ENCODE measurements at regions not wholly inside any gene's neighbourhood (a gene's known extent, or its start where the extent isn't known, plus 50 kb on each side); places are given as distances from the start of the nearest gene placed in this dataset.

GRCh38 chr13:71089056-71089455, 777.9 kb downstream of the DACH1 start:
- no peak overlapping the region for H3K27ac ChIP-seq
- TF ChIP-seq CTCF (IDR thresholded peaks at IDR 0.05) (no peak), ZFX (IDR thresholded peaks at IDR 0.05; ENCODE audit: borderline replicate concordance) (no peak)

DNA sequence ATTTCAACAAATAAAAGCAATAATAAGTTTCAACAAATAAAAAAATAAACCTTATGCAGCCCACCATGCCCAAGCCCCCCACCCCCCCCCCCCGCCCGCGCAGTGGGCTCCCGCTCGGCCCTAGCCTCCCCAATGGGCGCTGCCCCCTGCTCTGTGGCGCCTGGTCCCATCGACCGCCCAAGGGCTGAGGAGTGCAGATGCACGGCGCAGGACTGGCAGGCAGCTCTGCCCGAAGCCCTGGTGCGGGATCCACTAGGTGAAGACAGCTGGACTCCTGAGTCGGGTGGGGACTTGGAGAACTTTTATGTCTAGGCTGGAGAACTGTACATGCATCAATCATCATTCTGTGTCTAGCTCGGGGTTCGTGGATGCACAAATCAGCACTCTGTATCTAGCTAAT, 779.6 kb downstream of the DACH1 start:
- TF ChIP-seq CTCF (IDR thresholded peaks at IDR 0.05) (no peak), ZFX (IDR thresholded peaks at IDR 0.05; ENCODE audit: borderline replicate concordance) (no peak)
- no peak overlapping the region for H3K27ac ChIP-seq

- TF ChIP-seq ZFX (IDR thresholded peaks at IDR 0.05; ENCODE audit: borderline replicate concordance), result no peak
- TF ChIP-seq CTCF (IDR thresholded peaks at IDR 0.05), result no peak
- H3K27ac ChIP-seq, result no peak overlapping the region
Observed at GRCh38 chr13:71087006-71087405, 780.0 kb downstream of the DACH1 start.

- TF ChIP-seq ZFX (IDR thresholded peaks at IDR 0.05; ENCODE audit: borderline replicate concordance), result no peak
- TF ChIP-seq CTCF (IDR thresholded peaks at IDR 0.05), result no peak
- H3K27ac ChIP-seq, result no peak overlapping the region
Observed at GRCh38 chr13:71082631-71083030, 784.4 kb downstream of the DACH1 start.

- TF ChIP-seq CTCF (IDR thresholded peaks at IDR 0.05) (no peak), ZFX (IDR thresholded peaks at IDR 0.05; ENCODE audit: borderline replicate concordance) (no peak)
- H3K27ac ChIP-seq, result no peak overlapping the region
Observed at GRCh38 chr13:71079638-71080037, 787.4 kb downstream of the DACH1 start.

DNA sequence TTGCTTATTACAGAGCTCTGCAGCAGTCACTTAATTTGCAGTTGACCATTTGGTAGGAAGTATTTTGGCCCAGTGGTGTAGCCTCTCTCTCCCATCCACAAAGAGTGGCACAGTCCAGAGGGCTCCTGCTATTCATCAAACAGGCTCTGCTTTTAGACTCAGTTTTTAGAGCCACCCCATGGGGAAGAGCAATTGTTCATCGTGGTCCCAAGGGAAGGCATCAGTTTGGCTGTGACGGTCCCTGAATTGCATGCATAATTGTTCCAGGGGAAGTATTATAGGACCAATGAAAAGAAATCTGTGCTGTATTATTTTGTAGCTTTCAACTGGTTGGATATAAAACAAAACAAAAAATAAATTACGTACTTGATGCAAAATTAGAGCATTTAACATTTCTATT, 799.0 kb downstream of the DACH1 start:
- no peak overlapping the region for H3K27ac ChIP-seq
- no peak for TF ChIP-seq CTCF (IDR thresholded peaks at IDR 0.05)
- TF ChIP-seq ZFX (IDR thresholded peaks at IDR 0.05; ENCODE audit: borderline replicate concordance), result no peak

DNA sequence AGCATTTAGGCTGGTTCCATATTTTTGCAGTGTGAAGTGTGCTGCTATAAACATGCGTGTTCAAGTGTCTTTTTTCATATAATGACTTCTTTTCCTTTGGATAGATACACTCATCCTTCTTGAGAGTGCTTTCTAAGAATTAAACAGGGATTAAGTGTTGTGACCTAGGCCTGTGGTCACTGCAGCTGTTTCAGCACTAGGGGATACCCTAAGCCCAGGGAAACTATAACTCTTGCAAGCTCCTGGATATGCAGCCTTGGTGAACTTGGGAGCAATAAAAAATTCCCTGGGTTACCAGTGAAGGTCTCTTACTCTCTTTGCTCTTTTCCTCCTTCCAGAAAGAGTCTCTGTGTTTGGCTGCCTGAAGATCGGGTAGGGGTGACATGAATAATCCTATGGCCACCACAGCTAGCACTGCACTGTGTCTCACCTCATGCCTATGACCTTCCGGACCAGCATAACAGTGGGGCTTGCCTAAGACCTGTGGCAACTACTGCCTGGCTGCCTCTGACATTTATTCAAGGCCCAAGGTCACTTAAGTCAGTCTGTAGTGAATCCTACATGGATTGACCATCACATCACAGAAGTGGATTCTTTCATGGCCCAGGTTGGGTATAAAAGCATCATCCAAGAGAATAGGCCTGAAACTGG, 799.7 kb downstream of the DACH1 start:
- peak; percentile 19; the same call in 1 of the 2 replicates for TF ChIP-seq CTCF (IDR thresholded peaks at IDR 0.05)
- no peak for TF ChIP-seq ZFX (IDR thresholded peaks at IDR 0.05; ENCODE audit: borderline replicate concordance)
- no peak overlapping the region for H3K27ac ChIP-seq
